ENCODE measurements at regions not wholly inside any gene's neighbourhood (a gene's known extent, or its start where the extent isn't known, plus 50 kb on each side); places are given as distances from the start of the nearest gene placed in this dataset.
"Not testable (repeated sequence)": the region's sequence is repeated elsewhere in the genome, so short reads cannot be mapped to it uniquely, and the experiment has no call there.

- no peak for TF ChIP-seq CTCF (IDR thresholded peaks at IDR 0.05)
Measured at GRCh38 chr10:123391275-123392028, 237.2 kb downstream of the BUB3 start.

GRCh38 chr10:123392182-123392963 is 238.2 kb downstream of the BUB3 start:
- Histone ChIP-seq H3K4me1 (no peaks in the 10 kb centered on the region), H3K27me3 (no peaks in the 10 kb centered on the region), H3K9me3 (no peaks in the 10 kb centered on the region), H3K27ac (no peak overlapping the region), H3K36me3 (no peaks in the 10 kb centered on the region), H3K4me3 (no peak overlapping the region)
- TF ChIP-seq CTCF (IDR thresholded peaks at IDR 0.05): no peak
- DNase-seq: no peak
- intact Hi-C loops (cut with DNase I; ENCODE audit: low total_unique reads): no loop called here

More at GRCh38 chr10:123391275-123392028, 237.2 kb downstream of the BUB3 start:
- H3K9me3 ChIP-seq: no peaks in the 10 kb centered on the region
- no peaks in the 10 kb centered on the region for H3K4me1 ChIP-seq
- H3K27ac ChIP-seq: no peak overlapping the region
- no peak for DNase-seq
- intact Hi-C loops (cut with DNase I; ENCODE audit: low total_unique reads): no loop called here
- no peak overlapping the region for H3K4me3 ChIP-seq
- no peaks in the 10 kb centered on the region for H3K36me3 ChIP-seq
- H3K27me3 ChIP-seq: no peaks in the 10 kb centered on the region

GRCh38 chr10:123393170-123393569 is 239.0 kb downstream of the BUB3 start:
- intact Hi-C loops (cut with DNase I; ENCODE audit: low total_unique reads): no loop called here
- no peak for DNase-seq
- Histone ChIP-seq H3K9me3 (no peaks in the 10 kb centered on the region), H3K36me3 (no peaks in the 10 kb centered on the region), H3K4me3 (no peak overlapping the region), H3K27me3 (no peaks in the 10 kb centered on the region), H3K4me1 (no peaks in the 10 kb centered on the region), H3K27ac (no peak overlapping the region)
- TF ChIP-seq CTCF (IDR thresholded peaks at IDR 0.05): no peak

- Histone ChIP-seq H3K9me3 (no peaks in the 10 kb centered on the region), H3K4me1 (no peaks in the 10 kb centered on the region), H3K4me3 (no peak overlapping the region), H3K27me3 (no peaks in the 10 kb centered on the region), H3K27ac (no peak overlapping the region), H3K36me3 (no peaks in the 10 kb centered on the region)
- TF ChIP-seq CTCF (IDR thresholded peaks at IDR 0.05): no peak
- intact Hi-C loops (cut with DNase I; ENCODE audit: low total_unique reads): no loop called here
- DNase-seq: no peak
Measured at GRCh38 chr10:123394382-123394781, 240.2 kb downstream of the BUB3 start.

- H3K27me3 ChIP-seq; H3K4me1 ChIP-seq; H3K9me3 ChIP-seq; H3K27ac ChIP-seq; H3K4me3 ChIP-seq; intact Hi-C loops (cut with DNase I; ENCODE audit: low total_unique reads); DNase-seq; H3K36me3 ChIP-seq: not testable (repeated sequence)
Measured at GRCh38 chr10:123395234-123395633, 241.0 kb downstream of the BUB3 start.

- Histone ChIP-seq H3K9me3 (no peaks in the 10 kb centered on the region), H3K4me1 (no peaks in the 10 kb centered on the region), H3K27me3 (no peaks in the 10 kb centered on the region), H3K27ac (no peak overlapping the region), H3K4me3 (no peak overlapping the region), H3K36me3 (no peaks in the 10 kb centered on the region)
- DNase-seq: no peak
- intact Hi-C loops (cut with DNase I; ENCODE audit: low total_unique reads): no loop called here
- no peak for TF ChIP-seq CTCF (IDR thresholded peaks at IDR 0.05)
Measured at GRCh38 chr10:123395906-123396305, 241.7 kb downstream of the BUB3 start.

Measured in tibial artery (tissue), 4 donors.